ENCODE measurements at regions not wholly inside any gene's neighbourhood (a gene's known extent, or its start where the extent isn't known, plus 50 kb on each side); places are given as distances from the start of the nearest gene placed in this dataset.

- TF ChIP-seq CTCF (IDR thresholded peaks at IDR 0.05; ENCODE audit: low read depth, low read length) (no peak), MYC (IDR thresholded peaks at IDR 0.05; ENCODE audit: low read depth, low read length) (no peak), MAX (IDR thresholded peaks at IDR 0.05; ENCODE audit: low read depth, low read length) (no peak), POLR2A (IDR thresholded peaks at IDR 0.05; ENCODE audit: extremely low read depth, insufficient read length) (no peak)
Observed at GRCh38 chr4:130850019-130850524, 1754.1 kb downstream of the C4orf33 start.
